Adrenal gland (tissue), 9 donors: ENCODE measurements at regions not wholly inside any gene's neighbourhood (a gene's known extent, or its start where the extent isn't known, plus 50 kb on each side); places are given as distances from the start of the nearest gene placed in this dataset.

Source experiments
- DNase-seq, 7 donors: peaks; one replicate each; pipeline ENCODE4 v3.0.0-alpha.2; 2019 to 2020
- H3K27ac ChIP-seq, 5 donors: fragments of 200-600 bp; sonication (generic) in 4 of 5; 1 replicate in 3 of 5; 2 replicates in 2 of 5; pipeline versions ENCODE4 v1.5.1 to v1.8.0; 2016 to 2020; ENCODE audit warnings: mild to moderate bottlenecking in 1 of 5
- H3K27me3 ChIP-seq: fragments of 200-600 bp; 2 replicates; pipeline ENCODE4 v1.8.0; 2021
- H3K36me3 ChIP-seq, 2 donors: fragments of 200-600 bp; replicated peaks in 1 of 2; 1 replicate in 1 of 2; 2 replicates in 1 of 2; pipeline versions ENCODE4 v1.5.1 to v1.8.0; 2018 to 2022
- H3K4me1 ChIP-seq, 2 donors: fragments of 200-600 bp; replicated peaks in 1 of 2; 1 replicate in 1 of 2; 2 replicates in 1 of 2; pipeline versions ENCODE4 v1.5.1 to v1.8.0; 2018 to 2021
- H3K4me3 ChIP-seq, 4 donors: fragments of 200-600 bp; sonication (generic) in 3 of 4; one replicate each; pipeline ENCODE4 v1.5.1; 2016 to 2018
- H3K9me3 ChIP-seq, 3 donors: fragments of 200-600 bp; sonication (generic) in 1 of 3; replicated peaks in 1 of 3; 1 replicate in 2 of 3; 2 replicates in 1 of 3; pipeline versions ENCODE4 v1.5.1 to v1.8.0; 2016 to 2021
- POLR2A ChIP-seq, 2 donors: fragments of 450-650 bp; IDR thresholded peaks; one replicate each; pipeline ENCODE4 v1.6.1; 2017; ENCODE audit warnings: antibody characterized with exemption in 2 of 2, mild to moderate bottlenecking in 2 of 2, moderate library complexity in 1 of 2
- WGBS, 4 donors: extraction: QIAGEN DNeasy Blood & Tissue Kit in 2 of 4; methylation state at CpG; one replicate each; pipeline versions ENCODE4 v1.1.5 to v1.1.7; 2013 to 2017; 5-methylcytosine and 5-hydroxymethylcytosine counted together
- intact Hi-C, 2 donors: fragments of 100-400 bp; cut with DNase I; formaldehyde crosslinking; loops; one replicate each; pipeline versions ENCODE4 v1.14.1 to v1.15.0; 2022 to 2023
- TF ChIP-seq, protein P1 (sequence below), 6 experiments: fragments of 450-650 bp in 4 of 6; fragments of 200-600 bp in 2 of 6; sonication (generic) in 1 of 6; IDR thresholded peaks; 1 replicate in 5 of 6; 2 replicates in 1 of 6; pipeline versions ENCODE4 v1.5.1 to v1.8.0; 2016 to 2021; ENCODE audit warnings: antibody characterized with exemption in 6 of 6, mild to moderate bottlenecking in 2 of 6, moderate library complexity in 1 of 6
- donor health status: healthy with polysubstance abuse.
- donor health status: Bipolar disorder and iron deficiency.
- donor health status: DM: yes; HTN: yes; CAD: no.
- donor health status: DM: no; HTN: no; CAD: no.
- donor health status: DM: no; HTN: no; CAD: no.

DNA sequence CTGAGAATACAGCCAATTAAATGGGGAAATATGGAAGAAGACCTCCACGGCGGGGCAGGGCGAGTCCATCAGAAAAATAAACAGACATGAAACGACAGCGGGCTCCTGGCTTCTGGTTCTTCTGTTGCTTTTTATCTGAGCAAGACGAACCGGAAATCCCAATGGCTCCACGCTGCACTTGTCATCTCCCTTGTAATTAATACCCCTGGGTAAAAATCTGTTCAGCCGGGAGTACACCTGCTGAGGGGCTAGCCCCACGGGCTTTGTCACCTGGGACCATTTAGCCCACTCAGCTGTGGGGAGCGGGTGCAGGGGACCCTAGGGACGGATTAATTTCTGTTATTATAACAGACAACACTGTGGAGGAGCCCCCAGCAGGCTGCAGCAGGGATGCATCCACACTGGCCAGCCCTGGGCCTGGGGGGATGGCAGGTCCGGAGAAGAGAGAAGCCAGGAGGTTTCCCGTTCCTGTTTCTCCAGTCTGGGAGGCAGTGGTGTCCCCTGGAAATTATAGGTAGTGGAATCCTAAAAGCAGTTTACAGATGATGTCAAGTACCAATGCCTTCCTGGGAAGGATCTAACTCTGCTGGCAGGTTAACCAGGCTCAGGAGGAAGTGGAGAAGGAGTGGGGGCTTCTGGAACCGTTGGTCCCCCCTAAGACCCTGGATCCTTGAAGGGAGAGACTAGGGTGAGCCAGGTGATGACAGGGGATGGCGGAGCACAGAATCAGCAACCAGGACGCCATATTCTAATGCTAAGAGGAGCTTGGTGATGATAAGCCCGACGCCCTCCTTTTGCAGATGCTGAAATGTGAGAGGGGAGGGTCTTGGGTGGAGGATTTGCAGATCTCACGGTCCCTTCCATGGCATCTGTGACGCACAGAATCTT lies 566.1 kb downstream of the PTPRU start:
- no peaks in the 10 kb centered on the region for H3K4me1 ChIP-seq
- H3K4me3 ChIP-seq = no peak overlapping the region
- TF ChIP-seq, protein P1, sequence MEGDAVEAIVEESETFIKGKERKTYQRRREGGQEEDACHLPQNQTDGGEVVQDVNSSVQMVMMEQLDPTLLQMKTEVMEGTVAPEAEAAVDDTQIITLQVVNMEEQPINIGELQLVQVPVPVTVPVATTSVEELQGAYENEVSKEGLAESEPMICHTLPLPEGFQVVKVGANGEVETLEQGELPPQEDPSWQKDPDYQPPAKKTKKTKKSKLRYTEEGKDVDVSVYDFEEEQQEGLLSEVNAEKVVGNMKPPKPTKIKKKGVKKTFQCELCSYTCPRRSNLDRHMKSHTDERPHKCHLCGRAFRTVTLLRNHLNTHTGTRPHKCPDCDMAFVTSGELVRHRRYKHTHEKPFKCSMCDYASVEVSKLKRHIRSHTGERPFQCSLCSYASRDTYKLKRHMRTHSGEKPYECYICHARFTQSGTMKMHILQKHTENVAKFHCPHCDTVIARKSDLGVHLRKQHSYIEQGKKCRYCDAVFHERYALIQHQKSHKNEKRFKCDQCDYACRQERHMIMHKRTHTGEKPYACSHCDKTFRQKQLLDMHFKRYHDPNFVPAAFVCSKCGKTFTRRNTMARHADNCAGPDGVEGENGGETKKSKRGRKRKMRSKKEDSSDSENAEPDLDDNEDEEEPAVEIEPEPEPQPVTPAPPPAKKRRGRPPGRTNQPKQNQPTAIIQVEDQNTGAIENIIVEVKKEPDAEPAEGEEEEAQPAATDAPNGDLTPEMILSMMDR (IDR thresholded peaks at IDR 0.05) = no peak
- TF ChIP-seq POLR2A (IDR thresholded peaks at IDR 0.05) = no peak
- 52 to 62% (median 59%) methylated on average over 17 to 21 of the region's 21 CpGs for WGBS, 4 donors
- H3K9me3 ChIP-seq = no peaks in the 10 kb centered on the region
- H3K27me3 ChIP-seq = no peaks in the 10 kb centered on the region
- no peak overlapping the region for H3K27ac ChIP-seq
- intact Hi-C loops = no loop called here
- H3K36me3 ChIP-seq = no peaks in the 10 kb centered on the region
- peak in 1 of 7 donors; percentile 48 for DNase-seq

DNA sequence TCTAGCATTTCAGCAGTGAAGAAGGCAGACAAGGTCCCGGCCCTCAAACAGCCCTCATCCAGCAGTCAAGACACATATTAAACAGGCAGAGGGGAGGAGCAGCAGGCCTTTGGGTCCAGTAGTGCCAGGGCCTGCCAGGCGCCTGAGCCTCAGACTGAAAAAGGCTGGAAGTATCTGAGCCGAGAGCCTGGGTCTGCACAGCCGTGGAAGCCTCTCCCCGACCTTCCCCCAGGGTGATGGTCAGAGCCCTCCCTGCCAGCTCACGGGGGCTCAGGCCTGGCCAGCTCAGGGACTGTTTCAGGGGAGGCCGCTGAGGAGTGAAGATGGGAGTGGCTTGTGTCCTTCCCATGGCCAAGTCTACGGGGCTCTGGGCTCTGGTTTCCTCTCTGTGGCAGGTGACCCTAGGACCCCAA lies 565.2 kb downstream of the PTPRU start:
- Histone ChIP-seq H3K27me3 (no peaks in the 10 kb centered on the region), H3K4me1 (no peaks in the 10 kb centered on the region), H3K27ac (no peak overlapping the region), H3K9me3 (no peaks in the 10 kb centered on the region), H3K36me3 (no peaks in the 10 kb centered on the region), H3K4me3 (no peak overlapping the region)
- intact Hi-C loops = no loop called here
- TF ChIP-seq, protein P1 (IDR thresholded peaks at IDR 0.05) = no peak
- no peak for TF ChIP-seq POLR2A (IDR thresholded peaks at IDR 0.05)
- DNase-seq = peak in 1 of 7 donors; percentile 44
- WGBS, 4 donors = 33 to 62% (median 40%) methylated on average over 6 to 8 of the region's 8 CpGs

DNA sequence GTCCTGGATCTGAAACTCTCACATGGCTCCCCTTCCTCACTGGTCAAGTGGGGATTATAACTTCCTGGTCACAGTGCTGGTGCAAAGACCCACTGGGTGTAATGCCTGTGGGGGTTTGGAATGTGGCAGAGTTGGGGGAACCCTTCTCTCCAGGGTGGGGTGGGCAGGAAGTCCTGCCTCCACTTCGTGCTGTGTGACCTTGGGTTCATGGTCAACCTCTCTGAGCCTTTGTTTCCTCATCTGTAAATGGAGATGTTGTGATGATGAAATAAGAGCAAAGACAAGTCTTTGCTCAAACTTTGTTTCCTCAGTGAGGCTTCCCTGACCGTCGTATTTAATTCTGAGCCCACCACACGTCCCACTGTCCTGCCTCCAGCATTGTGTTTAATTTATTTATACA lies 564.7 kb downstream of the PTPRU start:
- H3K27me3 ChIP-seq = no peaks in the 10 kb centered on the region
- H3K27ac ChIP-seq = no peak overlapping the region
- H3K4me3 ChIP-seq = no peak overlapping the region
- no peaks in the 10 kb centered on the region for H3K36me3 ChIP-seq
- intact Hi-C loops = no loop called here
- DNase-seq = no peak
- WGBS, 4 donors = 71 to 82% (median 73%) methylated on average over 4 of the region's 4 CpGs
- no peaks in the 10 kb centered on the region for H3K4me1 ChIP-seq
- H3K9me3 ChIP-seq = no peaks in the 10 kb centered on the region
- TF ChIP-seq POLR2A (IDR thresholded peaks at IDR 0.05) = no peak
- TF ChIP-seq, protein P1 (IDR thresholded peaks at IDR 0.05) = no peak

DNA sequence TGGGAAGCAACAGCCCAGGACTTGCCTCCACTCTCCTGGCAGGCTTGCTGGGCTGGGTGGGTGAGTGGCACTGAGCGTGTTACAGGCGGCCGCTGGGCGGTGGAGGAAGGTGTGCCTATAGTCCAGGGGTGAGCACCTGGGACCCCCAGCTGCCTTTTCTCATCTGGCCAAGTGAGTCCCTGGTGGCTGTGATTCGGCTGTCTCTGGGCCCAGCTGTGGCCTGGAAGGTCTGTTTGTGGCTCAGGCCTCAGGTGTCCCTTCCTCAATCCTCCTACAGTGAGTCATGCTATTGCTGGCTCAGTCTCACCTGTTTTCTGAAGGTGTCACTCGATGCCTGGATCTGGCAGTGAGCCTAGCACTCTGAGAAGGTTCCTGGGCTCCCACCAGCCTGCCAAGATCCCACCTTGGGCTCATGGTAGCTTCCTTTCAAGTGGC lies 564.2 kb downstream of the PTPRU start:
- intact Hi-C loops = no loop called here
- peak in 1 of 7 donors; percentile 42 for DNase-seq
- Histone ChIP-seq H3K36me3 (no peaks in the 10 kb centered on the region), H3K9me3 (no peaks in the 10 kb centered on the region), H3K4me3 (no peak overlapping the region), H3K27ac (no peak overlapping the region), H3K4me1 (no peaks in the 10 kb centered on the region), H3K27me3 (no peaks in the 10 kb centered on the region)
- WGBS, 4 donors = 88 to 95% (median 90%) methylated on average over 5 to 6 of the region's 6 CpGs
- TF ChIP-seq, protein P1 (IDR thresholded peaks at IDR 0.05) = no peak
- no peak for TF ChIP-seq POLR2A (IDR thresholded peaks at IDR 0.05)
